HCT116 (cell line): ENCODE measurements at regions not wholly inside any gene's neighbourhood (a gene's known extent, or its start where the extent isn't known, plus 50 kb on each side); places are given as distances from the start of the nearest gene placed in this dataset.

ENCODE experiments used
- ATAC-seq: fragments of 200-7000 bp; cut with Tn5 transposase; 2 replicates; pipeline ENCODE4 v1.9.1; 2020; ENCODE audit warnings: mild to moderate bottlenecking, moderate library complexity
- BruUV-seq: library from RNA; stranded (reverse); fragments of 400-500 nt; replicated peaks from 2 replicates; lab custom pipeline; 2021; lab: Mats Ljungman, UMichigan
- CTCF ChIA-PET: fragments of 300-600 bp; sonication (Branson Sonifier 250); formaldehyde crosslinking; loops from one replicate; lab custom pipeline; 2021; ENCODE audit warnings: antibody characterized with exemption; lab: Charles Lee
- POLR2A ChIA-PET: fragments of 300-600, 350-600 bp; sonication (Branson Sonifier 250); formaldehyde crosslinking; loops from one replicate; lab custom pipeline; 2021; ENCODE audit warnings: antibody characterized with exemption; lab: Charles Lee
- RAD21 ChIA-PET, 2 experiments: fragments of 300-600 bp; sonication (Branson Sonifier 250); formaldehyde crosslinking; loops; one replicate each; lab custom pipeline; 2023; ENCODE audit warnings: low total read pairs in 2 of 2; ENCODE audit not compliant: uncharacterized antibody in 2 of 2, unreplicated experiment in 2 of 2, low non-redundant PET in 1 of 2; lab: Charles Lee
- DNase-seq: peaks from one replicate; pipeline ENCODE4 v3.0.0-alpha.2; 2010; ENCODE audit warnings: low read depth, low spot score
- H2AFZ ChIP-seq: fragments of 200-600 bp; shearing (Covaris generic), sonication (generic); 2 replicates; pipeline ENCODE4 v1.6.1; 2017; ENCODE audit warnings: low read depth, mixed run types, mixed read lengths, antibody characterized with exemption, low read length; ENCODE audit not compliant: poor library complexity, severe bottlenecking
- H3K27ac ChIP-seq: 2 replicates; pipeline ENCODE4 v1.5.1; 2012; ENCODE audit warnings: low read depth, low read length
- H3K27me3 ChIP-seq: fragments of 200-600 bp; sonication (generic); 2 replicates; pipeline ENCODE4 v1.6.1; 2016; ENCODE audit warnings: mixed run types, low read length, mixed read lengths; ENCODE audit not compliant: insufficient read depth
- H3K36me3 ChIP-seq, 2 experiments: fragments of 200-500 bp in 1 of 2; fragments of 200-600 bp in 1 of 2; sonication (Bioruptor generic) in 1 of 2; sonication (generic) in 1 of 2; 2 replicates each; pipeline versions ENCODE4 v1.5.1 to v1.6.1; 2014 to 2016; ENCODE audit warnings: low read length in 2 of 2, inconsistent platforms in 1 of 2, mixed read lengths in 1 of 2, mixed run types in 1 of 2; ENCODE audit not compliant: insufficient read depth in 2 of 2, control insufficient read depth in 1 of 2
- H3K4me1 ChIP-seq, 2 experiments: fragments of 200-600 bp in 1 of 2; sonication (generic) in 1 of 2; 2 replicates each; pipeline versions ENCODE4 v1.5.1 to v1.6.1; 2012 to 2017; ENCODE audit warnings: low read length in 2 of 2, inconsistent platforms in 1 of 2, mild to moderate bottlenecking in 1 of 2, mixed read lengths in 1 of 2, mixed run types in 1 of 2, moderate library complexity in 1 of 2; ENCODE audit not compliant: insufficient read depth in 2 of 2, control insufficient read depth in 1 of 2
- H3K4me2 ChIP-seq: fragments of 200-600 bp; sonication (generic); 2 replicates; pipeline ENCODE4 v1.6.1; 2017; ENCODE audit warnings: mixed run types, low read length, mixed read lengths
- H3K4me3 ChIP-seq, 2 experiments: fragments of 200-600 bp in 1 of 2; sonication (generic) in 1 of 2; replicated peaks in 1 of 2; 2 replicates each; pipeline ENCODE4 v1.5.1; 2011 to 2016; ENCODE audit warnings: low read length in 2 of 2, control low read depth in 1 of 2, low read depth in 1 of 2, mild to moderate bottlenecking in 1 of 2, mixed read lengths in 1 of 2, mixed run types in 1 of 2
- H3K79me2 ChIP-seq: fragments of 200-600 bp; sonication (generic); 2 replicates; pipeline ENCODE4 v1.6.1; 2017; ENCODE audit warnings: mild to moderate bottlenecking, mixed run types, low read length, moderate library complexity, mixed read lengths; ENCODE audit not compliant: insufficient read depth
- H3K9ac ChIP-seq: fragments of 200-600 bp; sonication (generic); 2 replicates; pipeline ENCODE4 v1.6.1; 2016; ENCODE audit warnings: low read length, mixed read lengths
- H3K9me2 ChIP-seq: fragments of 200-600 bp; sonication (generic), shearing (Covaris generic); 2 replicates; pipeline ENCODE4 v1.6.1; 2017; ENCODE audit warnings: mixed run types, mild to moderate bottlenecking, moderate library complexity; ENCODE audit not compliant: insufficient read depth
- H3K9me3 ChIP-seq, 2 experiments: fragments of 200-500 bp in 1 of 2; fragments of 200-600 bp in 1 of 2; sonication (Bioruptor generic) in 1 of 2; sonication (generic) in 1 of 2; 2 replicates each; pipeline ENCODE4 v1.6.1; 2014 to 2017; ENCODE audit warnings: low read length in 2 of 2, mixed read lengths in 2 of 2, inconsistent platforms in 1 of 2, low read depth in 1 of 2, mild to moderate bottlenecking in 1 of 2, mixed run types in 1 of 2, moderate library complexity in 1 of 2; ENCODE audit not compliant: control insufficient read depth in 1 of 2, insufficient read depth in 1 of 2
- H4K20me1 ChIP-seq: fragments of 200-600 bp; sonication (generic), shearing (Covaris generic); 2 replicates; pipeline ENCODE4 v1.6.1; 2017; ENCODE audit warnings: mixed run types, mild to moderate bottlenecking, moderate library complexity; ENCODE audit not compliant: insufficient read depth
- ATF3 ChIP-seq: IDR thresholded peaks from 2 replicates; pipeline ENCODE4 v1.6.1; 2012
- CBX3 ChIP-seq: IDR thresholded peaks from 2 replicates; pipeline ENCODE4 v1.6.1; 2012; ENCODE audit warnings: low read depth
- CEBPB ChIP-seq: IDR thresholded peaks from 2 replicates; pipeline ENCODE4 v1.6.1; 2012; ENCODE audit warnings: low read depth
- EGR1 ChIP-seq: IDR thresholded peaks from 2 replicates; pipeline ENCODE4 v1.6.1; 2012; ENCODE audit warnings: low read depth
- ELF1 ChIP-seq: IDR thresholded peaks from 2 replicates; pipeline ENCODE4 v1.6.1; 2012; ENCODE audit warnings: low read depth, borderline replicate concordance
- EZH2 ChIP-seq: fragments of 200-600 bp; sonication (generic); IDR thresholded peaks from 2 replicates; pipeline ENCODE4 v1.6.1; 2017; ENCODE audit warnings: antibody characterized with exemption, mixed run types
- EZH2phosphoT487 ChIP-seq: fragments of 200-600 bp; IDR thresholded peaks from 2 replicates; pipeline ENCODE4 v1.6.1; 2018; ENCODE audit warnings: antibody characterized with exemption, borderline replicate concordance
- FOSL1 ChIP-seq: IDR thresholded peaks from 2 replicates; pipeline ENCODE4 v1.6.1; 2012; ENCODE audit warnings: low read depth
- RAD21 ChIP-seq: IDR thresholded peaks from 2 replicates; pipeline ENCODE4 v1.6.1; 2012; ENCODE audit warnings: low read depth, mild to moderate bottlenecking
- SP1 ChIP-seq: IDR thresholded peaks from 2 replicates; pipeline ENCODE4 v1.6.1; 2012; ENCODE audit warnings: low read depth
- TCF7L2 ChIP-seq: IDR thresholded peaks from 2 replicates; pipeline ENCODE4 v1.7.0; 2011; ENCODE audit warnings: borderline replicate concordance, inconsistent platforms; ENCODE audit not compliant: insufficient read depth, insufficient read length; ENCODE audit errors: extremely low read depth
- ZBTB33 ChIP-seq: IDR thresholded peaks from 2 replicates; pipeline ENCODE4 v1.6.1; 2011; ENCODE audit warnings: mild to moderate bottlenecking, low read length, moderate library complexity; ENCODE audit not compliant: insufficient replicate concordance; ENCODE audit errors: extremely low read depth
- ZNF274 ChIP-seq: fragments of 200-500 bp; sonication (Bioruptor generic); IDR thresholded peaks from 2 replicates; pipeline ENCODE4 v1.6.1; 2014; ENCODE audit warnings: mild to moderate bottlenecking, low read depth, low read length, inconsistent platforms
- intact Hi-C: fragments of 100-400 bp; cut with micrococcal nuclease; formaldehyde crosslinking; loops from 2 replicates; pipeline ENCODE4 v1.10.0; 2022

DNA sequence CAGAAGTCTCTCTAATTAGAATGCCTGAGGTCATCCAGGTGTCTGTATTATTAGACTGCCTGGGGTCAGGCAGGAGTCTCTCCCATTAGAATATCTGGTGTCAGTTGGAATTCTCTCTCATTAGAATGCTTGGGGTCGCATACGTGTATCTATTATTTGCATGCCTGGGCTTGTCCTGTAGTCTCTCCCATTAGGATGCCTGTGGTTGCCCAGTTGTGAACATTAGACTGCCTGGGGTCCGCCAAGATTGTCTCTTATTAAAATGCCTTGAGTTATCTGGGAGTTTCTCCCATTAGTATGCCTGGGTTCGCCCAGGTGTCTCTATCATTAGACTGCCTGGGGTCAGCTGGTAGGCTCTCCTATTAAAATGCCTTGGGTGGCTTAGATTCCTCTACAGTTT, 1494.7 kb downstream of the UQCRFS1 start (continued):
- TF ChIP-seq ZBTB33 (no peak), EZH2 (no peak), RAD21 (no peak), EZH2phosphoT487 (no peak), CEBPB (no peak), SP1 (no peak), FOSL1 (no peak), ELF1 (no peak), ZNF274 (no peak), TCF7L2 (no peak), CBX3 (no peak), ATF3 (no peak), EGR1 (no peak)

DNA sequence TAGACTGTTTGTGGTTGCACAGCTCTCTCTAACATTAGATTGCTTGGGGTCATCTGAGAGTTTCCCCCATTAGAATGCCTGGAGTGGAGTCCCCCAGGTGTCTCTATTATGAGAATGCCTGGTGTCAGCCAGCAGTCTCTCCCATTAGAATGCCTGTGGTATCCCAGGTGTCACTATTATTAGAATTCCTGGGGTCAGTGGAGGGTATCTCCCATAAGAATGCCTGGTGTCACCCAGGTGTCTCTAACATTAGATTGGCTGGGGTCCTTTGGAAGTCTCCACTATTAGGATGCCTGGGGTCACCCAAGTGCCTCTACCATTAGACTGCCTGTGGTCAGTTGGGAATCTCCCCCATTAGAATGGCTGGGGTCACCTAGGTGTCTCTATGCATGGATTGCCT, 1495.1 kb downstream of the UQCRFS1 start:
- Histone ChIP-seq H3K79me2 (no peaks in the 10 kb centered on the region), H3K4me1 (no peaks in the 10 kb centered on the region), H3K27ac (no peak overlapping the region), H3K9ac (no peak overlapping the region), H3K4me3 (no peak overlapping the region), H3K36me3 (no peaks in the 10 kb centered on the region), H3K9me3 (peaks cover 0 to 4% of the 10 kb centered on the region in 2 experiments; a peak in 1 of 4 replicates), H3K4me2 (no peak overlapping the region), H3K27me3 (no peaks in the 10 kb centered on the region), H2AFZ (no peak overlapping the region), H4K20me1 (no peaks in the 10 kb centered on the region), H3K9me2 (no peaks in the 10 kb centered on the region)
- no peak for DNase-seq
- ATAC-seq: no peak
- ChIA-PET CTCF (no interaction called here), RAD21 (no interaction called here), POLR2A (no interaction called here)
- BruUV-seq: no TSS peak
- TF ChIP-seq EZH2phosphoT487: no peak
- intact Hi-C loops: no loop called here
